ENCODE measurements at regions not wholly inside any gene's neighbourhood (a gene's known extent, or its start where the extent isn't known, plus 50 kb on each side); places are given as distances from the start of the nearest gene placed in this dataset.
"Not testable (repeated sequence)": the region's sequence is repeated elsewhere in the genome, so short reads cannot be mapped to it uniquely, and the experiment has no call there.

GRCh38 chr16:59111280-59111679 lies 377.2 kb upstream of the GOT2 start:
- H3K9me2 ChIP-seq (replicated peaks; ENCODE audit: insufficient read depth, low read length) = no peaks in the 10 kb centered on the region
- no peak overlapping the region for H3K9ac ChIP-seq (ENCODE audit: low read length)
- TF ChIP-seq, protein P1, sequence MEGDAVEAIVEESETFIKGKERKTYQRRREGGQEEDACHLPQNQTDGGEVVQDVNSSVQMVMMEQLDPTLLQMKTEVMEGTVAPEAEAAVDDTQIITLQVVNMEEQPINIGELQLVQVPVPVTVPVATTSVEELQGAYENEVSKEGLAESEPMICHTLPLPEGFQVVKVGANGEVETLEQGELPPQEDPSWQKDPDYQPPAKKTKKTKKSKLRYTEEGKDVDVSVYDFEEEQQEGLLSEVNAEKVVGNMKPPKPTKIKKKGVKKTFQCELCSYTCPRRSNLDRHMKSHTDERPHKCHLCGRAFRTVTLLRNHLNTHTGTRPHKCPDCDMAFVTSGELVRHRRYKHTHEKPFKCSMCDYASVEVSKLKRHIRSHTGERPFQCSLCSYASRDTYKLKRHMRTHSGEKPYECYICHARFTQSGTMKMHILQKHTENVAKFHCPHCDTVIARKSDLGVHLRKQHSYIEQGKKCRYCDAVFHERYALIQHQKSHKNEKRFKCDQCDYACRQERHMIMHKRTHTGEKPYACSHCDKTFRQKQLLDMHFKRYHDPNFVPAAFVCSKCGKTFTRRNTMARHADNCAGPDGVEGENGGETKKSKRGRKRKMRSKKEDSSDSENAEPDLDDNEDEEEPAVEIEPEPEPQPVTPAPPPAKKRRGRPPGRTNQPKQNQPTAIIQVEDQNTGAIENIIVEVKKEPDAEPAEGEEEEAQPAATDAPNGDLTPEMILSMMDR (IDR thresholded peaks at IDR 0.05; ENCODE audit: insufficient read depth, low read length, poor library complexity, severe bottlenecking) = no peak
- TF ChIP-seq EZH2phosphoT487 (conservative IDR thresholded peaks at IDR 0.05; ENCODE audit: low read length) = no peak
- no peak overlapping the region for H3K4me3 ChIP-seq (ENCODE audit: insufficient read depth, low read length, poor library complexity, severe bottlenecking)
- no peaks in the 10 kb centered on the region for H4K20me1 ChIP-seq (ENCODE audit: low read depth, low read length)
- H3K27ac ChIP-seq (ENCODE audit: low read depth, low read length) = no peak overlapping the region
- no peaks in the 10 kb centered on the region for H3K79me2 ChIP-seq (ENCODE audit: insufficient read depth, low read length)
- H3K36me3 ChIP-seq (ENCODE audit: low read length) = no peaks in the 10 kb centered on the region
- H3K27me3 ChIP-seq (ENCODE audit: low read length) = no peaks in the 10 kb centered on the region
- no peak overlapping the region for H2AFZ ChIP-seq (ENCODE audit: low read depth, low read length, severe bottlenecking)
- H3K9me3 ChIP-seq (ENCODE audit: insufficient read depth, low read length) = no peaks in the 10 kb centered on the region
- no peak overlapping the region for H3K4me2 ChIP-seq (ENCODE audit: low read depth, low read length, poor library complexity, severe bottlenecking)
- H3F3A ChIP-seq (ENCODE audit: insufficient read depth) = no peaks in the 10 kb centered on the region

DNA sequence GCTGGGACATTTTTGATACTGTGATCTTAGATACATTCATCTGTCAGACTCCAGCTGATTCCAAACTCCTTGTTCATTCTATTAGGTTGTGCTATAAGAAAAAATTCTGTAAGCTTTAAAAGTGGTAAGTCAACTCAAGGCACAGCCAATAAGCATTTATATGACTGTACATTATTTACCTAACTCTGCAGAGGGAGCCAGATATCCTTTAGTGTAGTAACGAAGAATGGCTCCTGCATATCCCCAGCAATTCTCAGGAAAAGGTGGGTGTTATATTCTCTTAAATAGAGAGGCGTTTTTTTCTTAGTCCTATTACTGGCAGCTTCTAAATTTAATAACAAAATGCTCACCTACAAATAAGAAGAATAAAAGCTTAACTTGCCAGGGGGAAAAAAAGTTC lies 374.3 kb upstream of the GOT2 start:
- Histone ChIP-seq H2AFZ (ENCODE audit: low read depth, low read length, severe bottlenecking) (no peak overlapping the region), H3K9me3 (ENCODE audit: insufficient read depth, low read length) (no peaks in the 10 kb centered on the region), H3K36me3 (ENCODE audit: low read length) (no peaks in the 10 kb centered on the region), H3F3A (ENCODE audit: insufficient read depth) (no peaks in the 10 kb centered on the region), H4K20me1 (ENCODE audit: low read depth, low read length) (no peaks in the 10 kb centered on the region), H3K27me3 (ENCODE audit: low read length) (no peaks in the 10 kb centered on the region), H3K4me3 (ENCODE audit: insufficient read depth, low read length, poor library complexity, severe bottlenecking) (no peak overlapping the region), H3K9ac (ENCODE audit: low read length) (no peak overlapping the region), H3K27ac (ENCODE audit: low read depth, low read length) (no peak overlapping the region), H3K79me2 (ENCODE audit: insufficient read depth, low read length) (no peaks in the 10 kb centered on the region), H3K9me2 (replicated peaks; ENCODE audit: insufficient read depth, low read length) (no peaks in the 10 kb centered on the region), H3K4me2 (ENCODE audit: low read depth, low read length, poor library complexity, severe bottlenecking) (no peak overlapping the region)
- no peak for TF ChIP-seq EZH2phosphoT487 (conservative IDR thresholded peaks at IDR 0.05; ENCODE audit: low read length)
- TF ChIP-seq, protein P1 (IDR thresholded peaks at IDR 0.05; ENCODE audit: insufficient read depth, low read length, poor library complexity, severe bottlenecking) = no peak

GRCh38 chr16:59096682-59097081 lies 362.6 kb upstream of the GOT2 start:
- H3K27me3 ChIP-seq (ENCODE audit: low read length); H3K27ac ChIP-seq (ENCODE audit: low read depth, low read length); H4K20me1 ChIP-seq (ENCODE audit: low read depth, low read length); H3K9me3 ChIP-seq (ENCODE audit: insufficient read depth, low read length); H3K79me2 ChIP-seq (ENCODE audit: insufficient read depth, low read length); H3F3A ChIP-seq (ENCODE audit: insufficient read depth); H3K36me3 ChIP-seq (ENCODE audit: low read length); H3K9ac ChIP-seq (ENCODE audit: low read length); H3K4me3 ChIP-seq (ENCODE audit: insufficient read depth, low read length, poor library complexity, severe bottlenecking); H3K9me2 ChIP-seq (replicated peaks; ENCODE audit: insufficient read depth, low read length); H3K4me2 ChIP-seq (ENCODE audit: low read depth, low read length, poor library complexity, severe bottlenecking); H2AFZ ChIP-seq (ENCODE audit: low read depth, low read length, severe bottlenecking): not testable (repeated sequence)

- Histone ChIP-seq H3K4me2 (ENCODE audit: low read depth, low read length, poor library complexity, severe bottlenecking) (no peak overlapping the region), H3K9me3 (ENCODE audit: insufficient read depth, low read length) (no peaks in the 10 kb centered on the region), H3K9me2 (replicated peaks; ENCODE audit: insufficient read depth, low read length) (no peaks in the 10 kb centered on the region), H4K20me1 (ENCODE audit: low read depth, low read length) (no peaks in the 10 kb centered on the region), H2AFZ (ENCODE audit: low read depth, low read length, severe bottlenecking) (no peak overlapping the region), H3K9ac (ENCODE audit: low read length) (no peak overlapping the region), H3K27ac (ENCODE audit: low read depth, low read length) (no peak overlapping the region), H3K79me2 (ENCODE audit: insufficient read depth, low read length) (no peaks in the 10 kb centered on the region), H3K36me3 (ENCODE audit: low read length) (no peaks in the 10 kb centered on the region), H3K4me3 (ENCODE audit: insufficient read depth, low read length, poor library complexity, severe bottlenecking) (no peak overlapping the region), H3F3A (ENCODE audit: insufficient read depth) (no peaks in the 10 kb centered on the region), H3K27me3 (ENCODE audit: low read length) (no peaks in the 10 kb centered on the region)
- TF ChIP-seq, protein P1 (IDR thresholded peaks at IDR 0.05; ENCODE audit: insufficient read depth, low read length, poor library complexity, severe bottlenecking) = no peak
- no peak for TF ChIP-seq EZH2phosphoT487 (conservative IDR thresholded peaks at IDR 0.05; ENCODE audit: low read length)
Observed at GRCh38 chr16:59090541-59090940, 356.4 kb upstream of the GOT2 start.

Data from SU-DHL-6 (cell line).